ENCODE measurements at regions not wholly inside any gene's neighbourhood (a gene's known extent, or its start where the extent isn't known, plus 50 kb on each side); places are given as distances from the start of the nearest gene placed in this dataset.
"Not testable (repeated sequence)": the region's sequence is repeated elsewhere in the genome, so short reads cannot be mapped to it uniquely, and the experiment has no call there.

GRCh38 chr4:23085249-23085568 is 392.5 kb downstream of the GBA3 start:
- intact Hi-C loops (cut with micrococcal nuclease), result no loop called here
- no peak overlapping the region for H3K27ac Mint-ChIP-seq
- H3K27me3 Mint-ChIP-seq, result no peaks in the 10 kb centered on the region
- H3K4me3 Mint-ChIP-seq, result no peak overlapping the region
- peaks cover 18% of the 10 kb centered on the region for H3K9me3 Mint-ChIP-seq
- H3K4me1 Mint-ChIP-seq (ENCODE audit: low read depth), result no peaks in the 10 kb centered on the region
- H3K36me3 Mint-ChIP-seq (ENCODE audit: low read depth), result no peaks in the 10 kb centered on the region

- intact Hi-C loops (cut with micrococcal nuclease), result no loop called here
- Mint-ChIP-seq H3K9me3 (peaks cover 20% of the 10 kb centered on the region), H3K36me3 (ENCODE audit: low read depth) (no peaks in the 10 kb centered on the region), H3K4me3 (no peak overlapping the region), H3K27ac (no peak overlapping the region), H3K27me3 (no peaks in the 10 kb centered on the region), H3K4me1 (ENCODE audit: low read depth) (no peaks in the 10 kb centered on the region)
Observed at GRCh38 chr4:23084559-23085248, 392.0 kb downstream of the GBA3 start.

GRCh38 chr4:23083391-23083790 is 390.7 kb downstream of the GBA3 start:
- no peak overlapping the region for H3K27ac Mint-ChIP-seq
- no peaks in the 10 kb centered on the region for H3K4me1 Mint-ChIP-seq (ENCODE audit: low read depth)
- intact Hi-C loops (cut with micrococcal nuclease), result no loop called here
- no peaks in the 10 kb centered on the region for H3K27me3 Mint-ChIP-seq
- H3K9me3 Mint-ChIP-seq, result peaks cover 28% of the 10 kb centered on the region
- H3K4me3 Mint-ChIP-seq, result no peak overlapping the region
- H3K36me3 Mint-ChIP-seq (ENCODE audit: low read depth), result no peaks in the 10 kb centered on the region

GRCh38 chr4:23080171-23080570 is 387.4 kb downstream of the GBA3 start:
- H3K27me3 Mint-ChIP-seq; H3K4me3 Mint-ChIP-seq; H3K36me3 Mint-ChIP-seq (ENCODE audit: low read depth); H3K4me1 Mint-ChIP-seq (ENCODE audit: low read depth); H3K27ac Mint-ChIP-seq; intact Hi-C loops (cut with micrococcal nuclease): not testable (repeated sequence)
- peaks cover 28% of the 10 kb centered on the region for H3K9me3 Mint-ChIP-seq

- Mint-ChIP-seq H3K9me3 (peaks cover 8% of the 10 kb centered on the region), H3K4me3 (no peak overlapping the region), H3K27ac (no peak overlapping the region), H3K36me3 (ENCODE audit: low read depth) (no peaks in the 10 kb centered on the region), H3K27me3 (no peaks in the 10 kb centered on the region), H3K4me1 (ENCODE audit: low read depth) (no peaks in the 10 kb centered on the region)
- intact Hi-C loops (cut with micrococcal nuclease), result no loop called here
Observed at GRCh38 chr4:23070848-23071570, 378.3 kb downstream of the GBA3 start.

GRCh38 chr4:23068756-23069155 is 376.0 kb downstream of the GBA3 start:
- H3K27me3 Mint-ChIP-seq, result no peaks in the 10 kb centered on the region

GRCh38 chr4:23068287-23068686 is 375.6 kb downstream of the GBA3 start:
- Mint-ChIP-seq H3K36me3 (ENCODE audit: low read depth) (no peaks in the 10 kb centered on the region), H3K4me1 (ENCODE audit: low read depth) (no peaks in the 10 kb centered on the region), H3K9me3 (peaks cover 8% of the 10 kb centered on the region), H3K4me3 (no peak overlapping the region), H3K27me3 (no peaks in the 10 kb centered on the region), H3K27ac (no peak overlapping the region)
- intact Hi-C loops (cut with micrococcal nuclease), result no loop called here

More at GRCh38 chr4:23068756-23069155, 376.0 kb downstream of the GBA3 start:
- intact Hi-C loops (cut with micrococcal nuclease), result no loop called here
- Mint-ChIP-seq H3K27ac (no peak overlapping the region), H3K9me3 (peaks cover 8% of the 10 kb centered on the region), H3K4me1 (ENCODE audit: low read depth) (no peaks in the 10 kb centered on the region), H3K36me3 (ENCODE audit: low read depth) (no peaks in the 10 kb centered on the region), H3K4me3 (no peak overlapping the region)

- Mint-ChIP-seq H3K27ac (no peak overlapping the region), H3K9me3 (no peaks in the 10 kb centered on the region), H3K36me3 (ENCODE audit: low read depth) (no peaks in the 10 kb centered on the region), H3K27me3 (no peaks in the 10 kb centered on the region), H3K4me3 (no peak overlapping the region), H3K4me1 (ENCODE audit: low read depth) (no peaks in the 10 kb centered on the region)
- intact Hi-C loops (cut with micrococcal nuclease), result no loop called here
Observed at GRCh38 chr4:23062188-23062587, 369.5 kb downstream of the GBA3 start.

GRCh38 chr4:23061431-23061830 is 368.7 kb downstream of the GBA3 start:
- Mint-ChIP-seq H3K9me3 (no peaks in the 10 kb centered on the region), H3K36me3 (ENCODE audit: low read depth) (no peaks in the 10 kb centered on the region), H3K4me3 (no peak overlapping the region), H3K4me1 (ENCODE audit: low read depth) (no peaks in the 10 kb centered on the region), H3K27ac (no peak overlapping the region), H3K27me3 (no peaks in the 10 kb centered on the region)
- intact Hi-C loops (cut with micrococcal nuclease), result no loop called here

GRCh38 chr4:23060776-23061175 is 368.0 kb downstream of the GBA3 start:
- no peak overlapping the region for H3K27ac Mint-ChIP-seq
- H3K36me3 Mint-ChIP-seq (ENCODE audit: low read depth), result no peaks in the 10 kb centered on the region
- H3K4me3 Mint-ChIP-seq, result no peak overlapping the region
- H3K27me3 Mint-ChIP-seq, result no peaks in the 10 kb centered on the region
- no peaks in the 10 kb centered on the region for H3K4me1 Mint-ChIP-seq (ENCODE audit: low read depth)
- intact Hi-C loops (cut with micrococcal nuclease), result no loop called here
- H3K9me3 Mint-ChIP-seq, result no peaks in the 10 kb centered on the region

- Mint-ChIP-seq H3K4me3 (no peak overlapping the region), H3K4me1 (ENCODE audit: low read depth) (no peaks in the 10 kb centered on the region), H3K27me3 (no peaks in the 10 kb centered on the region), H3K36me3 (ENCODE audit: low read depth) (no peaks in the 10 kb centered on the region), H3K27ac (no peak overlapping the region), H3K9me3 (no peaks in the 10 kb centered on the region)
- intact Hi-C loops (cut with micrococcal nuclease), result no loop called here
Observed at GRCh38 chr4:23058165-23058776, 365.5 kb downstream of the GBA3 start.

- H3K9me3 Mint-ChIP-seq, result no peaks in the 10 kb centered on the region
- no peaks in the 10 kb centered on the region for H3K4me1 Mint-ChIP-seq (ENCODE audit: low read depth)
- no peak overlapping the region for H3K4me3 Mint-ChIP-seq
- no peak overlapping the region for H3K27ac Mint-ChIP-seq
- no peaks in the 10 kb centered on the region for H3K27me3 Mint-ChIP-seq
- no peaks in the 10 kb centered on the region for H3K36me3 Mint-ChIP-seq (ENCODE audit: low read depth)
- intact Hi-C loops (cut with micrococcal nuclease), result no loop called here
Observed at GRCh38 chr4:23041501-23041900, 348.8 kb downstream of the GBA3 start.

- no peak overlapping the region for H3K4me3 Mint-ChIP-seq
- intact Hi-C loops (cut with micrococcal nuclease), result no loop called here
Observed at GRCh38 chr4:23040539-23040938, 347.8 kb downstream of the GBA3 start.

GRCh38 chr4:23039818-23040217 is 347.1 kb downstream of the GBA3 start:
- no peak overlapping the region for H3K27ac Mint-ChIP-seq
- intact Hi-C loops (cut with micrococcal nuclease), result no loop called here
- no peak overlapping the region for H3K4me3 Mint-ChIP-seq

More at GRCh38 chr4:23040539-23040938, 347.8 kb downstream of the GBA3 start:
- Mint-ChIP-seq H3K27me3 (no peaks in the 10 kb centered on the region), H3K36me3 (ENCODE audit: low read depth) (no peaks in the 10 kb centered on the region), H3K9me3 (no peaks in the 10 kb centered on the region), H3K4me1 (ENCODE audit: low read depth) (no peaks in the 10 kb centered on the region), H3K27ac (no peak overlapping the region)

More at GRCh38 chr4:23039818-23040217, 347.1 kb downstream of the GBA3 start:
- Mint-ChIP-seq H3K36me3 (ENCODE audit: low read depth) (no peaks in the 10 kb centered on the region), H3K4me1 (ENCODE audit: low read depth) (no peaks in the 10 kb centered on the region), H3K9me3 (no peaks in the 10 kb centered on the region), H3K27me3 (no peaks in the 10 kb centered on the region)
